C4-2B (cell line): ENCODE measurements at regions not wholly inside any gene's neighbourhood (a gene's known extent, or its start where the extent isn't known, plus 50 kb on each side); places are given as distances from the start of the nearest gene placed in this dataset.

Experiments used
- H3K27ac ChIP-seq: fragments of 450-650 bp; 2 replicates; pipeline ENCODE4 v1.5.1; 2017
- CTCF ChIP-seq: fragments of 450-650 bp; conservative IDR thresholded peaks from 2 replicates; pipeline ENCODE4 v1.5.1; 2017; ENCODE audit warnings: mild to moderate bottlenecking
- ZFX ChIP-seq: fragments of 450-650 bp; IDR thresholded peaks from 2 replicates; pipeline ENCODE4 v1.6.1; 2017

GRCh38 chr5:158020555-158021418 is 161.8 kb upstream of the CLINT1 start:
- TF ChIP-seq CTCF: no peak
- TF ChIP-seq ZFX: no peak
- H3K27ac ChIP-seq: no peak overlapping the region

- no peak overlapping the region for H3K27ac ChIP-seq
- TF ChIP-seq ZFX: no peak
- no peak for TF ChIP-seq CTCF
These were observed 158.5 kb upstream of the CLINT1 start for GRCh38 chr5:158017469-158017868.

- TF ChIP-seq CTCF (no peak), ZFX (no peak)
- H3K27ac ChIP-seq: no peak overlapping the region
These were observed 155.4 kb upstream of the CLINT1 start for GRCh38 chr5:158014372-158014771.

- TF ChIP-seq ZFX (no peak), CTCF (peak; percentile 43)
These were observed 155.0 kb upstream of the CLINT1 start for GRCh38 chr5:158013939-158014338.

GRCh38 chr5:158013303-158013702 is 154.4 kb upstream of the CLINT1 start:
- TF ChIP-seq CTCF: no peak
- TF ChIP-seq ZFX: no peak
- H3K27ac ChIP-seq: no peak overlapping the region

More at GRCh38 chr5:158013939-158014338, 155.0 kb upstream of the CLINT1 start:
- no peak overlapping the region for H3K27ac ChIP-seq

- TF ChIP-seq CTCF (no peak), ZFX (no peak)
These were observed 152.5 kb upstream of the CLINT1 start for GRCh38 chr5:158011422-158011821.

GRCh38 chr5:158010831-158011230 is 151.9 kb upstream of the CLINT1 start:
- TF ChIP-seq ZFX (no peak), CTCF (no peak)
- H3K27ac ChIP-seq: no peak overlapping the region

More at GRCh38 chr5:158011422-158011821, 152.5 kb upstream of the CLINT1 start:
- H3K27ac ChIP-seq: no peak overlapping the region
